CD4-positive, alpha-beta memory T cell (primary cell): ENCODE measurements at regions not wholly inside any gene's neighbourhood (a gene's known extent, or its start where the extent isn't known, plus 50 kb on each side); places are given as distances from the start of the nearest gene placed in this dataset.

ENCODE experiments used
- CTCF ChIA-PET: fragments of 350-600 bp; sonication (Branson Sonifier 250); formaldehyde crosslinking; loops from one replicate; lab custom pipeline; 2021; ENCODE audit warnings: inconsistent platforms; ENCODE audit not compliant: partially characterized antibody; lab: Charles Lee
- POLR2A ChIA-PET: fragments of 350-600 bp; sonication (Branson Sonifier 250); formaldehyde crosslinking; loops from one replicate; lab custom pipeline; 2021; ENCODE audit not compliant: partially characterized antibody; lab: Charles Lee
- DNase-seq, 5 donors: peaks; one replicate each; pipeline versions ENCODE4 v3.0.0 to v3.0.0-alpha.2; 2020 to 2022; ENCODE audit warnings: mixed read lengths in 1 of 5
- H3K27ac ChIP-seq: one replicate; pipeline ENCODE4 v1.7.0; 2013; ENCODE audit warnings: low read depth, low read length
- H3K27me3 ChIP-seq: 2 replicates; pipeline ENCODE4 v1.7.0; 2013; ENCODE audit warnings: mild to moderate bottlenecking, low read length, moderate library complexity; ENCODE audit not compliant: insufficient read depth
- H3K36me3 ChIP-seq: 2 replicates; pipeline ENCODE4 v1.7.0; 2013; ENCODE audit warnings: mild to moderate bottlenecking, low read length, moderate library complexity; ENCODE audit not compliant: insufficient read depth
- H3K4me1 ChIP-seq: 2 replicates; pipeline ENCODE4 v1.7.0; 2013; ENCODE audit warnings: mild to moderate bottlenecking, low read length, moderate library complexity; ENCODE audit not compliant: insufficient read depth
- H3K4me3 ChIP-seq, 2 donors: one replicate each; pipeline ENCODE4 v1.7.0; 2013; ENCODE audit warnings: low read length in 2 of 2, mild to moderate bottlenecking in 1 of 2
- H3K9me3 ChIP-seq, 2 donors: one replicate each; pipeline ENCODE4 v1.7.0; 2013; ENCODE audit warnings: low read length in 2 of 2, control low read depth in 1 of 2; ENCODE audit not compliant: control insufficient read depth in 1 of 2
- H3K27ac Mint-ChIP-seq, 7 donors: one replicate each; pipeline ENCODE4 v1.8.0; 2020 to 2021; ENCODE audit warnings: mixed read lengths in 7 of 7, mild to moderate bottlenecking in 6 of 7, inconsistent platforms in 3 of 7, moderate library complexity in 3 of 7
- H3K27me3 Mint-ChIP-seq, 2 donors: one replicate each; pipeline ENCODE4 v1.8.0; 2020 to 2021; ENCODE audit warnings: mixed read lengths in 2 of 2
- H3K36me3 Mint-ChIP-seq, 2 donors: one replicate each; pipeline ENCODE4 v1.8.0; 2020 to 2021; ENCODE audit warnings: mixed read lengths in 2 of 2, inconsistent platforms in 1 of 2, mild to moderate bottlenecking in 1 of 2
- H3K4me1 Mint-ChIP-seq, 4 donors: one replicate each; pipeline ENCODE4 v1.8.0; 2020 to 2021; ENCODE audit warnings: mixed read lengths in 4 of 4, mild to moderate bottlenecking in 1 of 4
- H3K4me3 Mint-ChIP-seq, 8 donors: one replicate each; pipeline ENCODE4 v1.8.0; 2020 to 2021; ENCODE audit warnings: mixed read lengths in 8 of 8, mild to moderate bottlenecking in 7 of 8, moderate library complexity in 6 of 8, inconsistent platforms in 3 of 8
- H3K9me3 Mint-ChIP-seq, 8 donors: one replicate each; pipeline ENCODE4 v1.8.0; 2020 to 2021; ENCODE audit warnings: mixed read lengths in 8 of 8, mild to moderate bottlenecking in 5 of 8, inconsistent platforms in 3 of 8, moderate library complexity in 1 of 8
- intact Hi-C: fragments of 100-400 bp; cut with micrococcal nuclease; formaldehyde crosslinking; loops from one replicate; pipeline ENCODE4 v1.15.1; 2023

DNA sequence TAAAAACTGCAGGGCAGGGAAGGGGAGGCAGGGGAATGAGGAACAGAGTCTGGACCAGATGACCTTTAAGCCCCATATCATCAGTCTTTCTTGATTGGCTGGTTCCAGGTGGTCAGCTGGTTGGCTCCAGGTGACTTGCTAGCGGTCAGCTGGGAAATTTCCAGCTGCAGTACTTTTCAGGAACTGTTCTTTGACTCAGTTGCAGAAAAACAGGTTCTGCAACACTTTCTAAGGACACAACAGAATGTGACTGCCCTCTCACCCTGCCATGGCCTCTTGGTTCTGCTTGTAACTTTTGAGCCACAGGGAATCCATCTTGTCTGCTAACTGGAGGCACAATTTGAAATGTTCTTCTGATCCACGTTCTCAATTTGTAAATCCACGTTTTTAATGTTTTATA, 278.3 kb upstream of the LRATD1 start:
- Histone ChIP-seq H3K27ac (no peak overlapping the region), H3K4me1 (no peaks in the 10 kb centered on the region), H3K4me3 (no peak overlapping the region), H3K27me3 (no peaks in the 10 kb centered on the region), H3K36me3 (no peaks in the 10 kb centered on the region), H3K9me3 (no peaks in the 10 kb centered on the region)
- no peaks in the 10 kb centered on the region for H3K4me1 Mint-ChIP-seq
- ChIA-PET POLR2A (no interaction called here), CTCF (no interaction called here)
- no peaks in the 10 kb centered on the region for H3K27me3 Mint-ChIP-seq
- H3K36me3 Mint-ChIP-seq = no peaks in the 10 kb centered on the region
- intact Hi-C loops = no loop called here
- no peak for DNase-seq
- H3K27ac Mint-ChIP-seq = no peak overlapping the region
- no peak overlapping the region for H3K4me3 Mint-ChIP-seq
- peaks cover 0 to 11% (median 3%) of the 10 kb centered on the region in 8 donors for H3K9me3 Mint-ChIP-seq

DNA sequence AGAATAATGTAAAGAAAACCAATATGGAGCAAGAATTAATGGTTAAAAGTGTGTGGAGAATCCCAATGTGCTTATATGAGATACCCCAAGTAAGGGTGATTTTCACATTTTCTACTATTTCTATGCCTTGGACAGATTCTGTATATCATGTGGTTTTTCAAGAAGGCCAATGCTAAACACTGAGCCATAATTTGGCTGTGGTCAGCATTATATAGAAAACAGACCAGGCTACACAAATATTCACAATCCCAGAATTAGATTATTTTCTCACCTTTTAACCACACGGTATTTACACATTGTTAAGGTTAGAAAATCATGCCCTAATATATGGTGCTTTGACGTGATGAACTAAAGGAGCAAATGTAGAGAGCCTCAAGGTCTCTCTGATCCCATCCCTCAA, 277.4 kb upstream of the LRATD1 start:
- ChIA-PET CTCF (no interaction called here), POLR2A (no interaction called here)
- intact Hi-C loops = no loop called here
- no peak for DNase-seq
- Histone ChIP-seq H3K9me3 (no peaks in the 10 kb centered on the region), H3K27ac (no peak overlapping the region), H3K36me3 (no peaks in the 10 kb centered on the region), H3K4me1 (no peaks in the 10 kb centered on the region), H3K4me3 (no peak overlapping the region), H3K27me3 (no peaks in the 10 kb centered on the region)
- Mint-ChIP-seq H3K27ac (no peak overlapping the region), H3K9me3 (peaks cover 0 to 14% (median 3%) of the 10 kb centered on the region in 8 donors), H3K4me3 (no peak overlapping the region), H3K27me3 (no peaks in the 10 kb centered on the region), H3K4me1 (no peaks in the 10 kb centered on the region), H3K36me3 (no peaks in the 10 kb centered on the region)

DNA sequence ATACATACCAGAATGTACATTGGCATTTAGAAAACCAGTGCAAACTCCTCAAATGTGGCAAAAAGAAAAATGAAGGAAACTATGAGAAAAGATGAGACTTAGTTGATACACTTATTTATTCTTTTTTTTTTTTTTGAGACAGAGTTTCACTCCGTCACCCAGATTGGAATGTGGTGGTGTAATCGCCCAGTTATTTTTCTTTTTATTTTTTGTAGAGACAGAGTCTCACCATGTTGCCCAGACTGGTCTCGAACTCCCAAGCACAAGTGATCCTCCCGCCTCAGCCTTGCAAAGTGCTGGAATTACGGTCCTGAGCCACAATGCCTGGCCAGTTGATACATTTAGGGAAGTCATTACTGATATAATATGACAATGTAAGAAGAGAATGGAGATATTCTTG, 274.2 kb upstream of the LRATD1 start:
- Histone ChIP-seq H3K9me3 (no peaks in the 10 kb centered on the region), H3K27me3 (no peaks in the 10 kb centered on the region), H3K36me3 (no peaks in the 10 kb centered on the region), H3K4me3 (no peak overlapping the region), H3K4me1 (no peaks in the 10 kb centered on the region), H3K27ac (no peak overlapping the region)
- Mint-ChIP-seq H3K27ac (no peak overlapping the region), H3K27me3 (no peaks in the 10 kb centered on the region), H3K9me3 (peaks cover 0 to 9% (median 1%) of the 10 kb centered on the region in 8 donors), H3K36me3 (no peaks in the 10 kb centered on the region), H3K4me3 (no peak overlapping the region), H3K4me1 (no peaks in the 10 kb centered on the region)
- intact Hi-C loops = no loop called here
- DNase-seq = peak in 1 of 5 donors; percentile 10
- CTCF ChIA-PET = no interaction called here
- POLR2A ChIA-PET = no interaction called here

DNA sequence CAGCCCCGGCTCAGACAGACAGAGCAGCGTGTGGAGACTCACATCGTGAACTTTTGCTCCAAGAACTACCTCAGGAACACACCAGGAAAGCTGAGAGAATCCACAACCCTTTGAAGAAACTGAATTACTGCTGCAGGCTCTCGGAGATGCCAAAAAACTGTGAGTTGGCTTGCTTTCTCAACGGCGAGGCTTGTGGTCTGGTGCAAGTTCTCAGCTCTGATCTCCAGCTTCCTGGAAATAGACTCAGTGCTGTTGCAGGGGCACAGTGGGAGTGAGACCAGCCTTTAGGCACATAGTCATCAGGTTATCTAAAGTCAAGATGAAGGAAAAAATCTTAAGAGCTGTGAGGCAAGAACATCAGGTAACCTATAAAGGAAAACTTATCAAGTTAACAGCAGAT, 273.7 kb upstream of the LRATD1 start:
- H3K9me3 Mint-ChIP-seq = peaks cover 0 to 8% (median 1%) of the 10 kb centered on the region in 8 donors
- no peaks in the 10 kb centered on the region for H3K4me1 ChIP-seq
- no peaks in the 10 kb centered on the region for H3K36me3 ChIP-seq
- DNase-seq = no peak
- no peaks in the 10 kb centered on the region for H3K36me3 Mint-ChIP-seq
- no peak overlapping the region for H3K4me3 ChIP-seq
- POLR2A ChIA-PET = no interaction called here
- intact Hi-C loops = no loop called here
- H3K4me3 Mint-ChIP-seq = no peak overlapping the region
- H3K27me3 ChIP-seq = no peaks in the 10 kb centered on the region
- no peak overlapping the region for H3K27ac Mint-ChIP-seq
- CTCF ChIA-PET = no interaction called here
- H3K27ac ChIP-seq = no peak overlapping the region
- H3K27me3 Mint-ChIP-seq = no peaks in the 10 kb centered on the region
- H3K4me1 Mint-ChIP-seq = no peaks in the 10 kb centered on the region
- no peaks in the 10 kb centered on the region for H3K9me3 ChIP-seq

DNA sequence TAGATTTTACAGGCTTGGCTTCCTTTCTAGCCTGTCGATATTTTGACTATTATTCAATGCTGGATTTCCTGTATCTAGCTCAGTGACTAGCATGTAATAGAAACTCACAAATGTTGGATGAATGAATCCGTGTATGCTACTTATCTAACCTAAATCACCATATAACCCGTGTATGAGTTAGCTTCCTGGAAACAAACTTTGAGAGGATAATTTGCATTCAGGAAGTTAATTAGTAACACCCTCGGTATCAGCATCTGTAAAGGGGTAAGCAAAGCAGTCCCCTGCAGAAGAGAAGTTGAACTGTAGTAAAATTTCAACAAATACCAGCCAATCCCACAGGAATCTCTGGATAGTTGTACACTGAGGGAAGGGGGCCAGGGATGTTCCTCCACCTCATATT, 269.4 kb upstream of the LRATD1 start:
- Mint-ChIP-seq H3K9me3 (peaks cover 0 to 8% (median 1%) of the 10 kb centered on the region in 8 donors), H3K4me3 (no peak overlapping the region)
- CTCF ChIA-PET = no interaction called here

DNA sequence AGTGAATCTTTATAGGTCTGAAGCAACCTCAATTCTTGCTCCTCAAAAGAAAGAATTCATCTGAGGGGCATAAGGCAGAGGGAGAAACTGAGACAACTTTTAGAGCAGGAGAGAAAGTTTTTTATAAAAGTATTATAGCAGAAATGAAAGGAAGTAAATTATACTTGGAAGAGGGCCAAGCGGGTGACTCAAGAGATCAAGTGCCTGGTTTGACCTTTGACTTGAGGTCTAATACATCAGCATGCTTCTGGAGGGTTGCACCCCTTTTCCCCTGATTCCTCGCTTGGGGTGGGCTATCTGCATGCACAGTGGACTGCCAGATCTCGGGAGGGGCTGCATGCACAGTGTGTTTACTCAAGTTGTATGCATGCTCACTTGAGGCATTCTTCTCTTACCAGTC, 268.5 kb upstream of the LRATD1 start:
- Histone ChIP-seq H3K9me3 (no peaks in the 10 kb centered on the region), H3K27ac (no peak overlapping the region), H3K36me3 (no peaks in the 10 kb centered on the region), H3K4me3 (no peak overlapping the region), H3K27me3 (no peaks in the 10 kb centered on the region), H3K4me1 (no peaks in the 10 kb centered on the region)
- Mint-ChIP-seq H3K4me3 (no peak overlapping the region), H3K27me3 (no peaks in the 10 kb centered on the region), H3K4me1 (no peaks in the 10 kb centered on the region), H3K9me3 (peaks cover 0 to 6% (median 1%) of the 10 kb centered on the region in 8 donors), H3K27ac (no peak overlapping the region), H3K36me3 (no peaks in the 10 kb centered on the region)
- intact Hi-C loops = no loop called here
- POLR2A ChIA-PET = no interaction called here
- CTCF ChIA-PET = no interaction called here
- DNase-seq = peak in 1 of 5 donors; percentile 13

More for the DNA sequence above, 269.4 kb upstream of the LRATD1 start:
- DNase-seq = no peak
- Histone ChIP-seq H3K27me3 (no peaks in the 10 kb centered on the region), H3K9me3 (no peaks in the 10 kb centered on the region), H3K4me3 (no peak overlapping the region), H3K36me3 (no peaks in the 10 kb centered on the region), H3K27ac (no peak overlapping the region), H3K4me1 (no peaks in the 10 kb centered on the region)
- H3K27me3 Mint-ChIP-seq = no peaks in the 10 kb centered on the region
- H3K27ac Mint-ChIP-seq = no peak overlapping the region
- no peaks in the 10 kb centered on the region for H3K36me3 Mint-ChIP-seq
- intact Hi-C loops = no loop called here
- no peaks in the 10 kb centered on the region for H3K4me1 Mint-ChIP-seq
- POLR2A ChIA-PET = no interaction called here

DNA sequence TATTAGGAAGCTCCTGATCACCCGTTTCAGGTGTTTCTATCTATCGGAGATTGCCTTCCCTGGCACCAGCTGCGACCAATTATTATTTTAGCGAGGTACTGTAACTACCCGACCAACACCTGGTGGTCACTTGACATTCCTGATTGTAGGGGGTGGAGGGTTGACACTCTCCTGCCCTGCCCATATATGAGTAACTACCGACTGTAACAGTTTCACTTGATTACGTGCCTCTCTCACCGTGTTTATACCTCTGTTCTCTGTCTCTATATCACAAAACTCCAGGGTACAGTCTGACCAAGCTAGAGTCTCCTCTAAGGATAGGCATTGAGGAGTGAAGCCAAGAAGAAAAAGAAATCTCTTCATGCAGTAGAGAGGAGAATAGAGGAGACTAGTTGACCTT, 268.0 kb upstream of the LRATD1 start:
- H3K9me3 ChIP-seq = no peaks in the 10 kb centered on the region
- H3K4me3 Mint-ChIP-seq = no peak overlapping the region
- H3K9me3 Mint-ChIP-seq = peaks cover 0 to 6% (median 1%) of the 10 kb centered on the region in 8 donors
- no peak overlapping the region for H3K27ac ChIP-seq
- no peak overlapping the region for H3K4me3 ChIP-seq
- no peak overlapping the region for H3K27ac Mint-ChIP-seq
- ChIA-PET POLR2A (no interaction called here), CTCF (no interaction called here)
- no peaks in the 10 kb centered on the region for H3K36me3 ChIP-seq
- H3K4me1 Mint-ChIP-seq = no peaks in the 10 kb centered on the region
- no peaks in the 10 kb centered on the region for H3K4me1 ChIP-seq
- H3K27me3 ChIP-seq = no peaks in the 10 kb centered on the region
- intact Hi-C loops = no loop called here
- H3K27me3 Mint-ChIP-seq = no peaks in the 10 kb centered on the region
- DNase-seq = no peak
- no peaks in the 10 kb centered on the region for H3K36me3 Mint-ChIP-seq

DNA sequence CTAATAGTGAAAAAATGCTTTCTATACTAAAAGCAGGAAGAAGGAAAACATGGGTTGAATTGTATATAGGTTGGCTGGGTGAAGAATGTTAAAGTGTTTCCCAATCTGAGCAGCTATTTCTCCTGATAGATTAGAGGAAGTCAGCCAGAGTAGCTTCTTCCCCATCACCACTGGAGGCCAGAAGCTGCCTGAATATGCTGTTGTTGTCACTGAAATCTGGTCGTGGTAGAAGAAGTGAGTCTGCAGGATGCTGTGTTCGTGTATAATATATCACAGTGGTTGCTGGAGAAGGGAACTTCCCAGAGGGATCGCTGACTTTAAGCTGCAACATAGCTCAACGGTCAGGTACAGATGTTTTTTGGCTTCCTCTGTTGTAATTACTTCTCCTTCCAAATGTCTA, 247.5 kb upstream of the LRATD1 start:
- Histone ChIP-seq H3K27me3 (no peaks in the 10 kb centered on the region), H3K4me1 (no peaks in the 10 kb centered on the region), H3K27ac (no peak overlapping the region), H3K36me3 (no peaks in the 10 kb centered on the region), H3K4me3 (no peak overlapping the region), H3K9me3 (no peaks in the 10 kb centered on the region)
- intact Hi-C loops = no loop called here
- DNase-seq = no peak
- no peaks in the 10 kb centered on the region for H3K36me3 Mint-ChIP-seq
- ChIA-PET CTCF (interaction anchor here (1.3 kb wide), 1 partner anchor 10 kb away, joined by 3 read pairs; no protein-coding TSS in a partner anchor), POLR2A (no interaction called here)
- H3K4me1 Mint-ChIP-seq = no peaks in the 10 kb centered on the region
- H3K27ac Mint-ChIP-seq = no peak overlapping the region
- H3K4me3 Mint-ChIP-seq = no peak overlapping the region
- H3K27me3 Mint-ChIP-seq = no peaks in the 10 kb centered on the region
- peaks cover 0 to 2% (median 0%) of the 10 kb centered on the region in 8 donors for H3K9me3 Mint-ChIP-seq
